ENCODE measurements at regions not wholly inside any gene's neighbourhood (a gene's known extent, or its start where the extent isn't known, plus 50 kb on each side); places are given as distances from the start of the nearest gene placed in this dataset.
"Not testable (repeated sequence)": the region's sequence is repeated elsewhere in the genome, so short reads cannot be mapped to it uniquely, and the experiment has no call there.

- DNase-seq (ENCODE audit: low read depth), result no peak
These were observed 2036.0 kb upstream of the C9orf72 start for GRCh38 chr9:29609282-29609681.

- DNase-seq (ENCODE audit: low read depth), result no peak
These were observed 2040.5 kb upstream of the C9orf72 start for GRCh38 chr9:29613773-29614172.

GRCh38 chr9:29616844-29617243, 2043.6 kb upstream of the C9orf72 start:
- DNase-seq (ENCODE audit: low read depth), result no peak

GRCh38 chr9:29625292-29625731, 2052.0 kb upstream of the C9orf72 start:
- no peak for DNase-seq (ENCODE audit: low read depth)

- DNase-seq (ENCODE audit: low read depth), result no peak
These were observed 2052.7 kb upstream of the C9orf72 start for GRCh38 chr9:29625931-29626330.

GRCh38 chr9:29628856-29629255, 2055.6 kb upstream of the C9orf72 start:
- not testable (repeated sequence) for DNase-seq (ENCODE audit: low read depth)

- no peak for DNase-seq (ENCODE audit: low read depth)
These were observed 2064.4 kb upstream of the C9orf72 start for GRCh38 chr9:29637471-29638237.

- no peak for DNase-seq (ENCODE audit: low read depth)
These were observed 2067.2 kb upstream of the C9orf72 start for GRCh38 chr9:29640507-29640906.

GRCh38 chr9:29644514-29644913, 2071.2 kb upstream of the C9orf72 start:
- no peak for DNase-seq (ENCODE audit: low read depth)

- DNase-seq (ENCODE audit: low read depth), result no peak
These were observed 2074.2 kb upstream of the C9orf72 start for GRCh38 chr9:29647451-29647850.

GRCh38 chr9:29648132-29648531, 2074.9 kb upstream of the C9orf72 start:
- no peak for DNase-seq (ENCODE audit: low read depth)

GRCh38 chr9:29648601-29649000, 2075.3 kb upstream of the C9orf72 start:
- DNase-seq (ENCODE audit: low read depth), result no peak

GRCh38 chr9:29656641-29657406, 2083.5 kb upstream of the C9orf72 start:
- no peak for DNase-seq (ENCODE audit: low read depth)

- no peak for DNase-seq (ENCODE audit: low read depth)
These were observed 2084.5 kb upstream of the C9orf72 start for GRCh38 chr9:29657821-29658220.

GRCh38 chr9:29659014-29659413, 2085.7 kb upstream of the C9orf72 start:
- no peak for DNase-seq (ENCODE audit: low read depth)

GRCh38 chr9:29659736-29660135, 2086.5 kb upstream of the C9orf72 start:
- DNase-seq (ENCODE audit: low read depth), result no peak

GRCh38 chr9:29668732-29669131, 2095.5 kb upstream of the C9orf72 start:
- no peak for DNase-seq (ENCODE audit: low read depth)

GRCh38 chr9:29669613-29670012, 2096.3 kb upstream of the C9orf72 start:
- no peak for DNase-seq (ENCODE audit: low read depth)

GRCh38 chr9:29685531-29685930, 2112.2 kb upstream of the C9orf72 start:
- DNase-seq (ENCODE audit: low read depth), result no peak

- no peak for DNase-seq (ENCODE audit: low read depth)
These were observed 2117.9 kb upstream of the C9orf72 start for GRCh38 chr9:29691145-29691544.

GRCh38 chr9:29691758-29692407, 2118.6 kb upstream of the C9orf72 start:
- DNase-seq (ENCODE audit: low read depth), result no peak

GRCh38 chr9:29697011-29697410, 2123.7 kb upstream of the C9orf72 start:
- no peak for DNase-seq (ENCODE audit: low read depth)

- no peak for DNase-seq (ENCODE audit: low read depth)
These were observed 2128.3 kb upstream of the C9orf72 start for GRCh38 chr9:29701559-29701958.
